ENCODE measurements at regions not wholly inside any gene's neighbourhood (a gene's known extent, or its start where the extent isn't known, plus 50 kb on each side); places are given as distances from the start of the nearest gene placed in this dataset.
A peak's percentile ranks its signal among the peaks of the same experiment; 100 is the strongest.

DNA sequence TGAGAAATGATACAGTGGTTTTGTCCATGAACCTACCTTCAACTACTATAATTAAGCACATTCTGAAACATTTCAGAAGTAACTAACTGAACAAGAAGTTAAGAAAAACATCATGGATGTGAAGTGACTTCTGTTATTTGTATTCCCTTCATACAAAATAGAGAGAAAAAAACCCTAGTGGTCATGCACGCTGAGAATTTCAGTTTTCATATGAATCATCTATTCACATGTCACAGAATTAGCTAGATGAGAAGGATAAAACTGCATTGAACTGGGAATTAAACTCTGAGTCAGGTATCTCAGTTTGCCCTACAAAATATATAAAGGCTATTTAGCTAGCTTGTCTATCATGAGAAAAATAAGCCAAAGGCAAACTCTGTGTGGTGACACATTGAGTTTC, 451.8 kb upstream of the FTMT start:
- CTCF ChIA-PET: no interaction called here
- no peak for ATAC-seq
- FAIRE-seq: no peak
- no peaks in the 10 kb centered on the region for H3K4me1 ChIP-seq
- TF ChIP-seq, protein P1, sequence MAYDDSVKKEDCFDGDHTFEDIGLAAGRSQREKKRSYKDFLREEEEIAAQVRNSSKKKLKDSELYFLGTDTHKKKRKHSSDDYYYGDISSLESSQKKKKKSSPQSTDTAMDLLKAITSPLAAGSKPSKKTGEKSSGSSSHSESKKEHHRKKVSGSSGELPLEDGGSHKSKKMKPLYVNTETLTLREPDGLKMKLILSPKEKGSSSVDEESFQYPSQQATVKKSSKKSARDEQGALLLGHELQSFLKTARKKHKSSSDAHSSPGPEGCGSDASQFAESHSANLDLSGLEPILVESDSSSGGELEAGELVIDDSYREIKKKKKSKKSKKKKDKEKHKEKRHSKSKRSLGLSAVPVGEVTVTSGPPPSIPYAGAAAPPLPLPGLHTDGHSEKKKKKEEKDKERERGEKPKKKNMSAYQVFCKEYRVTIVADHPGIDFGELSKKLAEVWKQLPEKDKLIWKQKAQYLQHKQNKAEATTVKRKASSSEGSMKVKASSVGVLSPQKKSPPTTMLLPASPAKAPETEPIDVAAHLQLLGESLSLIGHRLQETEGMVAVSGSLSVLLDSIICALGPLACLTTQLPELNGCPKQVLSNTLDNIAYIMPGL (CRISPR knock-in tag; IDR thresholded peaks at IDR 0.05; ENCODE audit: borderline replicate concordance): no peak
- TF ChIP-seq RAD21 (conservative IDR thresholded peaks at IDR 0.05 in 1 of 2, IDR thresholded peaks at IDR 0.05 in 1 of 2) (no peak), NPAS2 (CRISPR knock-in tag; IDR thresholded peaks at IDR 0.05; ENCODE audit: borderline replicate concordance) (no peak), PBX3 (IDR thresholded peaks at IDR 0.05) (no peak), KDM5A (IDR thresholded peaks at IDR 0.05) (no peak), CBX8 (IDR thresholded peaks at IDR 0.05) (no peak), RFX5 (IDR thresholded peaks at IDR 0.05) (no peak), ELK1 (IDR thresholded peaks at IDR 0.05; ENCODE audit: low read depth, low read length) (no peak), FOSL2 (IDR thresholded peaks at IDR 0.05) (no peak), FOSL2 (CRISPR knock-in tag; IDR thresholded peaks at IDR 0.05) (no peak), EP300 (IDR thresholded peaks at IDR 0.05) (no peak), NR3C1 (IDR thresholded peaks at IDR 0.05) (no peak), KDM1A (IDR thresholded peaks at IDR 0.05; ENCODE audit: low read depth) (no peak), RARB (CRISPR knock-in tag; IDR thresholded peaks at IDR 0.05) (no peak), JUN (IDR thresholded peaks at IDR 0.05) (no peak), ZC3H11A (IDR thresholded peaks at IDR 0.05) (no peak)
- POLR2A ChIA-PET: no interaction called here
- H3K4me2 ChIP-seq: no peak overlapping the region
- WGBS (ENCODE audit: missing lambda C conversion rate): 32% methylated on average over 1 of the region's 1 CpG
- DNase-seq (ENCODE audit: low read depth in 1 of 2, low spot score in 1 of 2): no peak
- H3K4me3 ChIP-seq: no peak overlapping the region
- H3K9me3 ChIP-seq: no peaks in the 10 kb centered on the region
- no peak overlapping the region for H3K27ac ChIP-seq

DNA sequence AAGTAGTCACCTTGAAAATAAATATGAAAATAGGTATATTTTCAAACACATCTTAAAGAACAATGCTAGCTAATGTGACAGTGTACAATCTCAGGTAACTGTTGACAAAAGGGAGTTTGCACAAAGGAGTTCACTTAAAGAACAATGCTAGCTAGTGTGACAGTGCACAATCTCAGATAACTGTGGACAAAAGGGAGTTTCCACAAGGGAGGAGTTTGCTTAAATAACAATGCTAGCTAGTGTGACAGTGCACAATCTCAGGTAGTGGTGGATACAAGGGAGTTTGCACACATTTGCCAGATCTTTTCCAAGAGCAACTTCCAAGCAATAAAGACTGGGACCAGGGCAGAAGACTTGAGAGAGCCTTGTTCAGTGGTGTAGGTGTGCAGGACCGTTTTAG, 442.9 kb upstream of the FTMT start:
- ChIA-PET CTCF (no interaction called here), POLR2A (no interaction called here)
- no peak for ATAC-seq
- no peak overlapping the region for H3K27ac ChIP-seq
- H3K4me1 ChIP-seq: no peaks in the 10 kb centered on the region
- WGBS (ENCODE audit: missing lambda C conversion rate): 28% methylated on average over 1 of the region's 1 CpG
- H3K9me3 ChIP-seq: no peaks in the 10 kb centered on the region
- DNase-seq (ENCODE audit: low read depth in 1 of 2, low spot score in 1 of 2): peak in 1 of 2 experiments; percentile 2
- no peak overlapping the region for H3K4me3 ChIP-seq
- TF ChIP-seq CEBPB (IDR thresholded peaks at IDR 0.05) (no peak), ZFP36 (IDR thresholded peaks at IDR 0.05; ENCODE audit: borderline replicate concordance, partially characterized antibody) (no peak), POLR2A (IDR thresholded peaks at IDR 0.05; ENCODE audit: low read length) (no peak), ZC3H11A (IDR thresholded peaks at IDR 0.05) (no peak), EHF (CRISPR knock-in tag; IDR thresholded peaks at IDR 0.05) (no peak), PBX3 (IDR thresholded peaks at IDR 0.05) (no peak), NPAS2 (CRISPR knock-in tag; IDR thresholded peaks at IDR 0.05; ENCODE audit: borderline replicate concordance) (no peak), FOXS1 (CRISPR knock-in tag; IDR thresholded peaks at IDR 0.05) (no peak), CBX8 (IDR thresholded peaks at IDR 0.05) (no peak), CTCF (IDR thresholded peaks at IDR 0.05) (no peak), CHD2 (IDR thresholded peaks at IDR 0.05; ENCODE audit: low read length, partially characterized antibody) (no peak), HOXB5 (CRISPR knock-in tag; IDR thresholded peaks at IDR 0.05) (no peak), KDM5A (IDR thresholded peaks at IDR 0.05) (no peak), EP300 (IDR thresholded peaks at IDR 0.05) (no peak)
- FAIRE-seq: no peak
- H3K4me2 ChIP-seq: no peak overlapping the region
